NCI-H1048 (cell line): ENCODE measurements at regions not wholly inside any gene's neighbourhood (a gene's known extent, or its start where the extent isn't known, plus 50 kb on each side); places are given as distances from the start of the nearest gene placed in this dataset.
"Not testable (repeated sequence)": the region's sequence is repeated elsewhere in the genome, so short reads cannot be mapped to it uniquely, and the experiment has no call there.

Source experiments
- DNase-seq: peaks from one replicate; lab custom pipeline; 2025; lab: John Stamatoyannopoulos, UW

GRCh38 chr15:20237256-20238020, 304.2 kb downstream of the GOLGA6L6 start:
- DNase-seq: not testable (repeated sequence)

GRCh38 chr15:20235728-20236127, 305.9 kb downstream of the GOLGA6L6 start:
- not testable (repeated sequence) for DNase-seq

DNA sequence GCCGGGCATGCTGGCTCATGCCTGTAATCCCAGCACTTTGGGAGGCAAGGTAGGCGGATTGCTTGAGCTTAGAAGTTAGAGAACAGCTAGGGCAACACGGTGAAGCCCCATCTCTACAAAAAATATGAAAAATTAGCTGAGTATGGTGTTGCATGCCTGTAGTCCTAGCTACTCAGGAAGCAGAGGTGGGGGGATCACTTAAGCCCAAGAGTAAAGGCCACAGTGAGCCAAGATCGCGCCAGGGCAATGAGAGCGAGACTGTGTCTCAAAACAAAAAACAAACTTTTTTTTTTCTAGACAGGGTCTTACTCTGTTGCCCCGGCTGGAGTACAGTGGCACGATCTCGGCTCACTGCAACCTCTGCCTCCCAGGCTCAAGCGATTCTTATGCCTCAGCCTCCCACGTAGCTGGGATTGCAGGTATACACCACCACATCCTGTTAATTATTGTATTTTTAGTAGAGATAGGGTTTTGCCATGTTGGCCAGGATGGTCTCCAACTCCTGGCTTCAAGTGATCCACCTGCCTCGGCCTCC, 307.5 kb downstream of the GOLGA6L6 start:
- DNase-seq: not testable (repeated sequence)

- DNase-seq: not testable (repeated sequence)
Measured at GRCh38 chr15:20232457-20232856, 309.1 kb downstream of the GOLGA6L6 start.

DNA sequence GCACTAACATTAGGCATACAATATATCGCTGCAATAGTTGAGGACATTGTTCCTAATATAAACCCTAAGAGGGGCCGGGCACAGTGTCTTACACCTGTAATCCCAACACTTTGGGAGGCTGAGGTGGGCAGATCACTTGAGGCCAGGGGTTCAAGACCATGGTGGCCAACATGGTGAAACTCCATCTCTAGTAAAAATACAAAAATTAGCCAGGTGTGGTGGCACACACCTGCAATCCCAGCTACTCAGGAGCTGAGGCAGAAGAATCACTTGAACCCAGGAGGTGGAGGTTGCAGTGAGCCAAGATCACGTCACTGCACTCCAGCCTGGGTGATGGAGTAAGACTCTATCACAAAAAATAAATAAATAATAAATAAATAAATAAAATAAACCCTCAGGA, 310.9 kb downstream of the GOLGA6L6 start:
- not testable (repeated sequence) for DNase-seq

DNA sequence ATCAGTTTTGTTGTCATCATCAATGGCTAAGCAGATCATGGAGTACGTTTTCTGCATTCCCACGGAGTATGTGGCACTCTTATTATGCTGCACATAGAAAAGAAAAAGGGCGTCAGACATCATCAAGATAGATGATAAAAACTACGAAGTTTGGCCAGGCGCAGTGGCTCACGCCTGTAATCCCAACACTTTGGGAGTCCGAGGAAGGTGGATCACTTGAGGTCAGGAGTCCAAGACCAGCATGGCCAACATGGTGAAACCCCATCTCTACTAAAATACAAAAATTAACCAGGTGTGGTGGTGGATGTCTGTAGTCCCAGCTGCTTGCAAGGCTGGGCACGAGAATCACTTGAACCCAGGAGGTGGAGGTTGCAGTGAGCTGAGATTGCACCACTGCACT, 312.8 kb downstream of the GOLGA6L6 start:
- DNase-seq: not testable (repeated sequence)

GRCh38 chr15:20227119-20227853, 314.3 kb downstream of the GOLGA6L6 start:
- not testable (repeated sequence) for DNase-seq

- not testable (repeated sequence) for DNase-seq
Measured at GRCh38 chr15:20226531-20226930, 315.1 kb downstream of the GOLGA6L6 start.

DNA sequence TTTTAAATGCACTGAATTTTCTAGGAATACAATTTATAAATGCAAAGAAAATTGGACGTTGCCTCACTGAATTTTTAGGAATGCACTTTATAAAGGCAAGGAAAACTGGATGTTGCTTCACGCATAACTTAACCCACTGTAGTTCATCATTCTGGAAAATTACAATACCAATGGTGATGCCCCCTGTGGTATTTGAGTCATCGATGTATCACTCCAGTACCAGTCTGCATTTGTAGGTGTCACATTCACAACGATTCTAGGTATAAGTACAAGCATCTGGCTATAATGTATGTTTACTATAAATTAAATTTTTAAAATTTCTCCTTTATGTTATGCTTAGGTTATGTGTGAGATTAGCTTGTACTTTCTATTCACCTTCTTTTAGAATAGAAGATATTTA, 320.5 kb downstream of the GOLGA6L6 start:
- DNase-seq: not testable (repeated sequence)

DNA sequence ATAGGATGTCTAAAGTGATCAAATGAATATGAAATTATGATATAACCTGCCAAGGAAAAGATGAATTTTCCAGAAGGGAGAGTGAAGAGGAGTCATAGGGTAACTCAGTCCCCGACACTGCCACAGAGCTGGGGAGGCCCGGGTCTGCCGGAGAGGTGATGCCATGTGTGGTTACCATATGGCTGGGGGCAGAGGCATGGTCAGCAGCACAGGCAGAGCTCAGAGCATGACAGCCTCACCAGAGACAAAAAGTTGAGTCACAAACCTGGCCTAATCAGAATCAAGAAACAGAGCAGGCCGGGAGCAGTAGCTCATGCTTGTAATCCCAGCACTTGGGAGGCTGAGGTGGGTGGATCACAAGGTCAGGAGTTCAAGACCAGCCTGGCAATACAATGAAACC, 322.4 kb downstream of the GOLGA6L6 start:
- not testable (repeated sequence) for DNase-seq

DNA sequence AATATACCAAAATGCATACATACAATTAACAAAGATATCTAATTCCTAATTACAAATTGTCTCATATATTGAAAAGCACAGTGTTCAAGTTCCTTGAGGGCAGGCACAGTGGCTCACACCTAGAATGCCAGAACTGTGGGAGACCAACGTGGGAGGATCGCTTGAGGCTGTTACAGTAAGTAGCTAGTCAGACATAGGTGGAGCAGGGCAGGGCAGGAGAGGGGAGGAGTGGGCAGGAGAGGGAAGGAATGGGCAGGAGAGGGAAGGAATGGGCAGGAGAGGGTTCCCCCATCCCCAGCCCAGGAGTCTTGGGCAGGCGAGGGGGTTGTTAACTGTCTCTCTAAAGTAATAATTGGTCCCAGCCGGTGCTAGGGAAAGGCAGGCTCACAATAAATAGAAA, 325.9 kb downstream of the GOLGA6L6 start:
- not testable (repeated sequence) for DNase-seq

GRCh38 chr15:20214101-20214500, 327.5 kb downstream of the GOLGA6L6 start:
- DNase-seq: not testable (repeated sequence)

DNA sequence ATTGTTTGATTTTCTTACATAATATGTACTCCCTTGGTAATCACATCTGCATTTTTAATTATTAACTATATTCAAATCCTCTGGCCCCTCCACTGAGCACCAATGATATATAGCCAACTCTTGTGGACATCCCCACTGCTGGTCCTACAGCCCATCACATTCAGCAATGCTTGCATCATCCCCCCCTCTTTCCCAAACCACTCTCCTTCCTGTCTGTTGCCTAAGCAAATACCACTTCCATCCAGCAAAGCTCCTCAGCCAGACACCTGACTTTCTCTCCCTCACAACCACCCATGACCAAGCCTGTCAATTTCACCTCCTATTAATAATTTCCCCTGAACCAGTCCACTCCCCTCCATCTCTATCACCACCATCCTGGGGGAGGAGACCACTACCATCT, 330.1 kb downstream of the GOLGA6L6 start:
- not testable (repeated sequence) for DNase-seq

GRCh38 chr15:20209973-20210372, 331.6 kb downstream of the GOLGA6L6 start:
- DNase-seq: not testable (repeated sequence)

- not testable (repeated sequence) for DNase-seq
Measured at GRCh38 chr15:20207607-20208006, 334.0 kb downstream of the GOLGA6L6 start.

DNA sequence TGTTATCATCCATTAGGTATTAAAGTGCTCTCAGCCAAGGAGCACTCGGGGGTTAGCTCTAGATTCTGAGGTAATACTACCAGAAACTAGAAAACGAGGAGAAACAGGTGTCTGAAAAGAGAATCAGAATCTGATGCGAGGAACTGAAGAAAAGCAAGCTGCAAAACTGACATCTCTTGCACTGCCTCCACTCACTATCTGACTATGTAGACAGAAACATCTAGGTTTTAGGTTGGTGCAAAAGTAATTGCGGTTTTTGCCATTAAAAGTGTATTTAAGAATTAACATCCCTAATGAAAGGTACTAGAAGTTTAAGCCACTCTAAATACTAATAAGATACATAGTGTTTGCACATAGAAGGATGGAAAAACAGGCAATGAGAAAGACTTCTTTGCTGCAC, 334.4 kb downstream of the GOLGA6L6 start:
- DNase-seq: not testable (repeated sequence)

DNA sequence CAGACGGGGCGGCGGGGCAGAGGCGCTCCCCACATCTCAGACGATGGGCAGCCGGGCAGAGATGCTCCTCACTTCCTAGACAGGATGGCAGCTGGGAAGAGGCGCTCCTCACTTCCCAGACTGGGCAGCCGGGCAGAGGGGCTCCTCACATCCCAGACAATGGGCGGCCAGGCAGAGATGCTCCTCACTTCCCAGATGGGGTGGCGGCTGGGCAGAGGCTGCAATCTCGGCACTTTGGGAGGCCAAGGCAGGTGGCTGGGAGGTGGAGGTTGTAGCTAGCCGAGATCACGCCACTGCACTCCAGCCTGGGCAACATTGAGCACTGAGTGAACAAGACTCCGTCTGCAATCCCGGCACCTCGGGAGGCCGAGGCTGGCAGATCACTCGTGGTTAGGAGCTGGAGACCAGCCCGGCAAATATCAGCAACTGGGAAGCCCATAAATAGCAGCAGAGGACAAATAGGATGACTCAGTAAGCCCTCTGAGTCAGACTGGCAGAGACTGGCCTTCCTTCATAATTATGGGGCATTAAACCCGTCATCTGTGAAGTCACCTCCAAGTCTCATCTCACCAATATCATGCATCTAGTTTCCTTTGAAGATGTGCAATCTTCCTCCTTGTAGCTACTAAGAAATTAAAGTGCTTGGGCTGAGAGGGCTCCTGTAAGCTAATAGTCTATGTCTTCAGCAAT, 337.3 kb downstream of the GOLGA6L6 start:
- not testable (repeated sequence) for DNase-seq

DNA sequence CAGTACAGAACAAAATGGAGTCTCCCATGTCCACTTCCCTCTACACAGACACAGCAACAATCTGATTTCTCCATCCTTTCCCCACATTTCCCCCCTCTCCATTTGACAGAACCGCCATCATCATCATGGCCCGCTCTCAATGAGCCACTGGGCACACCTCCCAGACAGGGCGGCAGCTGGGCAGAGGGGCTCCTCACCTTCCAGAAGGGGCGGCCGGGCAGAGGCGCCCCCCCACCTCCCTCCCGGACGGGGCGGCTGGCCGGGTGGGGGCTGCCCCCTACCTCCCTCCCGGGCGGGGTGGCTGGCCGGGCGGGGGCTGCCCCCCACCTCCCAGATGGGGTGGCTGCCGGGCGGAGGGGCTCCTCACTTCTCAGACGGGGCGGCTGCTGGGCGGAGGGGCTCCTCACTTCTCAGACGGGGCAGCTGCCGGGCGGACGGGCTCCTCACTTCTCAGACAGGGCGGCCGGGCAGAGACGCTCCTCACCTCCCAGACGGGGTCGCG, 337.9 kb downstream of the GOLGA6L6 start:
- DNase-seq: not testable (repeated sequence)

- not testable (repeated sequence) for DNase-seq
Measured at GRCh38 chr15:20194591-20195198, 346.9 kb downstream of the GOLGA6L6 start.

DNA sequence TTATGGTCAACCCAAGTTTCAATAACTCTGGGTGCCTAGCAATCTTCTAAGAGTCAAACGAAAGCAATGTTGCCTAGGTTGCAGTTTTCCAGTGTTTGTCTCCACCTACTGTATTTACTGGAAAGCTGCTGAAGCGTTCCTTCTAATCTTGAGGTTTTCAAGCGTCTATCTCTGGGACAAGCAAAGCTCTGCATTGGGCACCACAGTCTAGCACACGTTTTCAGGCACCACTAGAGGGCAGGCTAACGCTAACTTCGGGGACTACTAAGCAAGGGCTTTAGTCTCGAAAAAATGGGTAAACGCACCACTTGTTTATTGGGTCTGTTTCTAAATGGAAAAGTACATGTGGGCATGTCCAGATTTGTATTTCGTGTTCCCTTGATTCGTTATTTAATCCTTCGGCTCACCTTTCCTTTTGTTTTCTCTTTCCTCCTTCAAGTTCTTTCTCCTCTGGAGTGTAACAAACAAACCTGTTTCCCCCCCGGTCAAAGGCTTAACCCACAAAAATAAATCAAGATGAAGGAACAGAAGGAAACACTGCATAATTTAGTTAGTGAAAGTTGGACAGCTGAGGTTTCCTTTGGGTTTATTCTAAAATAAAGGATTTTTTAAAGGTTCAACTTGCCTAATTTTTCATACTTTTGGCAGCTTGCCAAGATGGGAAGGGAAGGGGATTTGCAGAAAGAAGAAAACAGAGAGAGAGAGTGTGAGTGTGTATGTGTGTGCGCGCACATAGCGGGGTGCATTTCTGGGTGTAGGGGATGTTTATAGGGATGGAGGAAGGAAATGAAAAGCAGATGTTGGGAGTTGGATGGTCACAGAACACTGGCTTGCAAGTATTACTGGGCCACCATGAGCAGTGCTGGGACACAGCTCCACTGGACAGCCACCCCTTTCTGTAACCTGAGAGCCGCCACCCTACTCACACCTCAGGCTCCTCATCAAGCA, 348.3 kb downstream of the GOLGA6L6 start:
- not testable (repeated sequence) for DNase-seq
